ENCODE measurements at regions not wholly inside any gene's neighbourhood (a gene's known extent, or its start where the extent isn't known, plus 50 kb on each side); places are given as distances from the start of the nearest gene placed in this dataset.
"Not testable (repeated sequence)": the region's sequence is repeated elsewhere in the genome, so short reads cannot be mapped to it uniquely, and the experiment has no call there.

- H3K27me3 ChIP-seq (replicated peaks; ENCODE audit: insufficient read depth, low read depth, low read length, poor library complexity): peaks cover 4% of the 10 kb centered on the region
- ChIA-PET POLR2A (ENCODE audit: low non-redundant PET) (no interaction called here), CTCF (no interaction called here)
- H3K27ac ChIP-seq (ENCODE audit: low read depth, low read length, poor library complexity, severe bottlenecking): no peak overlapping the region
- TF ChIP-seq EZH2 (IDR thresholded peaks at IDR 0.05; ENCODE audit: borderline replicate concordance, low read depth, low read length, poor library complexity, severe bottlenecking): no peak
- TF ChIP-seq, protein P1, sequence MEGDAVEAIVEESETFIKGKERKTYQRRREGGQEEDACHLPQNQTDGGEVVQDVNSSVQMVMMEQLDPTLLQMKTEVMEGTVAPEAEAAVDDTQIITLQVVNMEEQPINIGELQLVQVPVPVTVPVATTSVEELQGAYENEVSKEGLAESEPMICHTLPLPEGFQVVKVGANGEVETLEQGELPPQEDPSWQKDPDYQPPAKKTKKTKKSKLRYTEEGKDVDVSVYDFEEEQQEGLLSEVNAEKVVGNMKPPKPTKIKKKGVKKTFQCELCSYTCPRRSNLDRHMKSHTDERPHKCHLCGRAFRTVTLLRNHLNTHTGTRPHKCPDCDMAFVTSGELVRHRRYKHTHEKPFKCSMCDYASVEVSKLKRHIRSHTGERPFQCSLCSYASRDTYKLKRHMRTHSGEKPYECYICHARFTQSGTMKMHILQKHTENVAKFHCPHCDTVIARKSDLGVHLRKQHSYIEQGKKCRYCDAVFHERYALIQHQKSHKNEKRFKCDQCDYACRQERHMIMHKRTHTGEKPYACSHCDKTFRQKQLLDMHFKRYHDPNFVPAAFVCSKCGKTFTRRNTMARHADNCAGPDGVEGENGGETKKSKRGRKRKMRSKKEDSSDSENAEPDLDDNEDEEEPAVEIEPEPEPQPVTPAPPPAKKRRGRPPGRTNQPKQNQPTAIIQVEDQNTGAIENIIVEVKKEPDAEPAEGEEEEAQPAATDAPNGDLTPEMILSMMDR (conservative IDR thresholded peaks at IDR 0.05; ENCODE audit: low read depth, low read length): no peak
- H3K36me3 ChIP-seq (ENCODE audit: insufficient read depth, low read length, poor library complexity, severe bottlenecking): no peaks in the 10 kb centered on the region
- BruUV-seq (replicated peaks): no TSS peak
- H3K9me3 ChIP-seq (ENCODE audit: low read depth, low read length, poor library complexity, severe bottlenecking): no peaks in the 10 kb centered on the region
- DNase-seq (ENCODE audit: low spot score): no peak
- H3K4me1 ChIP-seq (ENCODE audit: insufficient read depth, low read length, poor library complexity, severe bottlenecking): no peaks in the 10 kb centered on the region
- intact Hi-C loops (cut with micrococcal nuclease; ENCODE audit: unreplicated experiment): no loop called here
- no peak overlapping the region for H3K4me3 ChIP-seq (ENCODE audit: low read depth, low read length, poor library complexity, severe bottlenecking)
These were observed 167.3 kb downstream of the MAIP1 start for GRCh38 chr2:200122683-200123082.

DNA sequence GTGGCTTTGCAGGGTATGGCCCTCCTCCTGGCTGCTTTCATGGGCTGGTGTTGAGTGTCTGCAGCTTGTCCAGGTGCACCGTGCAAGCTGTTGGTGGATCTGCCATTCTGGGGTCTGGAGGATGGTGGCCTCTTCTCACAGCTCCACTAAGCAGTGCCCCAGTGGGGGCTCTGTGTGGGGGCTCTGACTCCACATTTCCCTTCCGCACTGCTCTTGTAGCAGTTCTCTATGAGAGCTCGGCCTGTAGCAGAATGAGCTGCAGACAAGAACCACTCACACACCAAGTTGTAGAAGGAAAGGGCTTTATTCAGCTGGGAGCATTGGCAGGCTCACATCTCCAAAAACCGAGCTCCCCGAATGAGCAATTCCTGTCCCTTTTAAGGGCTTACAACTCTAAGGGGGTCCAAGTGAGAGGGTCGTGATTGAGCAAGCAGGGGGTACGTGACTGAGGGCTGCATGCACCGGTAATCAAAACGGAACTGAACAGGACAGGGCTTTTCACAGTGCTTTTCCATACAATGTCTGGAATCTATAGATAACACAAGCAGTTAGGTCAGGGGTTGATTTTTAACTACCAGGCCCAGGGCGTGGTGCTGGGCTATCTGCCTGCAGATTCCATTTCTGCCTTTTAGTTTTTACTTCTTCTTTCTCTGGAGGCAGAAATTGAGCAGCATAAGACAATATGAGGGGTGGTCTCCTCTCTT lies 169.4 kb downstream of the MAIP1 start:
- H3K9me3 ChIP-seq (ENCODE audit: low read depth, low read length, poor library complexity, severe bottlenecking); H3K27me3 ChIP-seq (replicated peaks; ENCODE audit: insufficient read depth, low read depth, low read length, poor library complexity); H3K4me3 ChIP-seq (ENCODE audit: low read depth, low read length, poor library complexity, severe bottlenecking); intact Hi-C loops (cut with micrococcal nuclease; ENCODE audit: unreplicated experiment); BruUV-seq (replicated peaks); DNase-seq (ENCODE audit: low spot score); H3K4me1 ChIP-seq (ENCODE audit: insufficient read depth, low read length, poor library complexity, severe bottlenecking); H3K36me3 ChIP-seq (ENCODE audit: insufficient read depth, low read length, poor library complexity, severe bottlenecking); POLR2A ChIA-PET (ENCODE audit: low non-redundant PET); H3K27ac ChIP-seq (ENCODE audit: low read depth, low read length, poor library complexity, severe bottlenecking): not testable (repeated sequence)
- CTCF ChIA-PET: interaction anchor here (0.6 kb wide), 1 partner anchor 12 kb away, joined by 4 read pairs; no protein-coding TSS in a partner anchor

DNA sequence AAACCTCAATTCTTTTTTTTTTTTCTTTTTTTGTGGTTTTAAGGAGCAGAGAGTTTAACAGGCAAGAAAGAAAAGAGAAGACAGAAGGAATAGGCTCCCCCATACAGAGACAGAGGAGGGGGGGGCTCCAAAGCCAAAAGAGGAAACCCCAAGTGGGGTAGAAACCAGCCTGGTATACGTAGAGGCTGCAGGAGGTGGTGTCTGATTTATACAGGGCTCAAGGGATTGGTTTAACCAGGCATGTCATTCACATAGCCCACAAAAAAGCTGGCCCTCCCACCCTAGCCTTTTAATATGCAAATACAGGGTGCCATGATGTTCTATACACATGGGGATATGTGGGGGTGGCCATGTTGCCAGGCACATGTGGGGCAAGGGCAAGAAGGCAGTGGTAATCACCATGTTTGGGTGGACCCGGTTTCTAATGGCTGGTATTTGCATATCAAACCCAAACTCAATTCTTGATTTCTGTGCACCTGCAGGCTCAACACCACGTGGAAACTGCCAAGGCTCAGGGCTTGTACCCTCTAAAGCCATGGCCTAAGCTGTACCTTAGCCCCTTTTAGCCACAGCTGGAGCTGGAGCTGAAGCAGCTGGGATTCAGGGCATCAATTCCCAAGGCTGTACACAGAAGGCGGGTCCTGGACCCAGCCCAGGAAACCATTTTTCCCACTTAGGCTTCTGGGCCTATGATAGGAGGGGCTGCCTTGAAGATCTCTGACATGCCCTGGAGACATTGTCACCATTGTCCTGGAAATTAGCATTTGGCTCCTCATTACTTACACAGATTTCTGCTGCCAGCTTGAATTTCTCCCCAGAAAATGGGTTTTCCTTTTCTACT lies 170.3 kb downstream of the MAIP1 start:
- no peak overlapping the region for H3K27ac ChIP-seq (ENCODE audit: low read depth, low read length, poor library complexity, severe bottlenecking)
- no peak overlapping the region for H3K4me3 ChIP-seq (ENCODE audit: low read depth, low read length, poor library complexity, severe bottlenecking)
- H3K27me3 ChIP-seq (replicated peaks; ENCODE audit: insufficient read depth, low read depth, low read length, poor library complexity): peaks cover 4% of the 10 kb centered on the region
- H3K4me1 ChIP-seq (ENCODE audit: insufficient read depth, low read length, poor library complexity, severe bottlenecking): no peaks in the 10 kb centered on the region
- TF ChIP-seq EZH2 (IDR thresholded peaks at IDR 0.05; ENCODE audit: borderline replicate concordance, low read depth, low read length, poor library complexity, severe bottlenecking): no peak
- TF ChIP-seq, protein P1 (conservative IDR thresholded peaks at IDR 0.05; ENCODE audit: low read depth, low read length): no peak
- DNase-seq (ENCODE audit: low spot score): no peak
- no peaks in the 10 kb centered on the region for H3K9me3 ChIP-seq (ENCODE audit: low read depth, low read length, poor library complexity, severe bottlenecking)
- intact Hi-C loops (cut with micrococcal nuclease; ENCODE audit: unreplicated experiment): no loop called here
- CTCF ChIA-PET: no interaction called here
- BruUV-seq (replicated peaks): no TSS peak
- no peaks in the 10 kb centered on the region for H3K36me3 ChIP-seq (ENCODE audit: insufficient read depth, low read length, poor library complexity, severe bottlenecking)
- POLR2A ChIA-PET (ENCODE audit: low non-redundant PET): no interaction called here

DNA sequence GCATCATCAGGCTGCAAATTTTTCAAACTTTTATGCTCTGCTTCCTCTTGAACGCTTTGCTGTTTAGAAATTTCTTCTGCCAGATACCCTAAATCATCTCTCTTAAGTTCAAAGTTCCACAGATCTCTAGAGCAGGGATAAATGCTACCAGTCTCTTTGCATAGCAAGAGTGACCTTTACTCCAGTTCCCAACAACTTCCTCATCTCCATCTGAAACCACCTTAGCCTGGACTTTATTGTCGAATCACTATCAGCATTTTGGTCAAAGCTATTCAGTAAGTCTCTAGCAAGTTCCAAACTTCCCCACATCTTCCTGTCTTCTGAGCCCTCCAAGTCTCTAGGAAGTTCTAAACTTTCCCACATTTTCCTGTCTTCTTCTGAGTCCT lies 170.9 kb downstream of the MAIP1 start:
- CTCF ChIA-PET: interaction anchor here (0.6 to 0.7 kb wide), 2 partner anchors 25 to 355 kb away, joined by 3 to 4 read pairs; no protein-coding TSS in a partner anchor
- H3K27me3 ChIP-seq (replicated peaks; ENCODE audit: insufficient read depth, low read depth, low read length, poor library complexity); intact Hi-C loops (cut with micrococcal nuclease; ENCODE audit: unreplicated experiment); H3K4me3 ChIP-seq (ENCODE audit: low read depth, low read length, poor library complexity, severe bottlenecking); BruUV-seq (replicated peaks); H3K4me1 ChIP-seq (ENCODE audit: insufficient read depth, low read length, poor library complexity, severe bottlenecking); H3K9me3 ChIP-seq (ENCODE audit: low read depth, low read length, poor library complexity, severe bottlenecking); POLR2A ChIA-PET (ENCODE audit: low non-redundant PET); DNase-seq (ENCODE audit: low spot score); H3K27ac ChIP-seq (ENCODE audit: low read depth, low read length, poor library complexity, severe bottlenecking); H3K36me3 ChIP-seq (ENCODE audit: insufficient read depth, low read length, poor library complexity, severe bottlenecking): not testable (repeated sequence)

DNA sequence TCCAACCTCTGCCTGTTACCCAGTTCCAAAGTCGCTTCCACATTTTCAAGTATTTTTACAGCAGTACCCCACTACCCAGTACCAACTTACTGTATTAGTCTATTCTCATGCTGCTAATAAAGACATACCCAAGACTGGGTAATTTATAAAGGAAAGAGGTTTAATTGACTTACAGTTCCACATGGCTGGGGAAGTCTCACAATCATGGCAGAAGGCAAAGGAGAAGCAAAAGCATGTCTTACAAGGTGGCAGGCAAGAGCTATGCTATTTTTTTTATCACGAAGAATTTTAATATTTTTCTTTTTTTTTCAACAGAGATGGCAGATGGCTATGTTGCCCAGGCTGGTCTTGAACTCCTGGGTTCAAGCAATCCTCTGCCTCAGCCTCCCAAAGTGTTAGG lies 171.3 kb downstream of the MAIP1 start:
- POLR2A ChIA-PET (ENCODE audit: low non-redundant PET): not testable (repeated sequence)

More for the DNA sequence above, 171.3 kb downstream of the MAIP1 start:
- H3K27me3 ChIP-seq (replicated peaks; ENCODE audit: insufficient read depth, low read depth, low read length, poor library complexity); H3K9me3 ChIP-seq (ENCODE audit: low read depth, low read length, poor library complexity, severe bottlenecking); H3K4me3 ChIP-seq (ENCODE audit: low read depth, low read length, poor library complexity, severe bottlenecking); H3K27ac ChIP-seq (ENCODE audit: low read depth, low read length, poor library complexity, severe bottlenecking); H3K36me3 ChIP-seq (ENCODE audit: insufficient read depth, low read length, poor library complexity, severe bottlenecking); H3K4me1 ChIP-seq (ENCODE audit: insufficient read depth, low read length, poor library complexity, severe bottlenecking); intact Hi-C loops (cut with micrococcal nuclease; ENCODE audit: unreplicated experiment); DNase-seq (ENCODE audit: low spot score); BruUV-seq (replicated peaks): not testable (repeated sequence)
- CTCF ChIA-PET: interaction anchor here (0.6 to 0.7 kb wide), 2 partner anchors 26 to 354 kb away, joined by 3 to 4 read pairs; no protein-coding TSS in a partner anchor

Measured in A673 (cell line).